ENCODE measurements at regions not wholly inside any gene's neighbourhood (a gene's known extent, or its start where the extent isn't known, plus 50 kb on each side); places are given as distances from the start of the nearest gene placed in this dataset.

DNA sequence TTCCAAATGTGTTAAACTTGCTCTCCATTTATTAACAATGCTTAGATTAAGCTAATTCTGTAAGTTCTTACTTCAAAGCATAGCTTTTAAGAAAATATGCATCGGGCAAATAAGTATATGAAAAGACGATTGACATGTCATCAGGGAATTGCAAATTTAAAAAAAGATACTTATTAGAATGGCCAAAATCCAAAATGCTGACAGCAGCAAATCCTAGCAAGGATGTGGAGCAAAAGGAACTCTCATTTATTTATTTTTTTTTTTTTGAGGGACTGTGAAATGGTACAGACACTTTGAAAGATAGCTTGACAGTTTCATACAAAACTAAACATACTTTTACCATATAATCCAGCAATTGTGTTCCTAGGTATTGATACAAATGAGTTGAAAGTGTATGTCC lies 779.5 kb upstream of the MDGA2 start:
- ATAC-seq (no peak), DNase-seq (no peak)
- no peaks in the 10 kb centered on the region for H3K36me3 ChIP-seq
- TF ChIP-seq, protein P1, sequence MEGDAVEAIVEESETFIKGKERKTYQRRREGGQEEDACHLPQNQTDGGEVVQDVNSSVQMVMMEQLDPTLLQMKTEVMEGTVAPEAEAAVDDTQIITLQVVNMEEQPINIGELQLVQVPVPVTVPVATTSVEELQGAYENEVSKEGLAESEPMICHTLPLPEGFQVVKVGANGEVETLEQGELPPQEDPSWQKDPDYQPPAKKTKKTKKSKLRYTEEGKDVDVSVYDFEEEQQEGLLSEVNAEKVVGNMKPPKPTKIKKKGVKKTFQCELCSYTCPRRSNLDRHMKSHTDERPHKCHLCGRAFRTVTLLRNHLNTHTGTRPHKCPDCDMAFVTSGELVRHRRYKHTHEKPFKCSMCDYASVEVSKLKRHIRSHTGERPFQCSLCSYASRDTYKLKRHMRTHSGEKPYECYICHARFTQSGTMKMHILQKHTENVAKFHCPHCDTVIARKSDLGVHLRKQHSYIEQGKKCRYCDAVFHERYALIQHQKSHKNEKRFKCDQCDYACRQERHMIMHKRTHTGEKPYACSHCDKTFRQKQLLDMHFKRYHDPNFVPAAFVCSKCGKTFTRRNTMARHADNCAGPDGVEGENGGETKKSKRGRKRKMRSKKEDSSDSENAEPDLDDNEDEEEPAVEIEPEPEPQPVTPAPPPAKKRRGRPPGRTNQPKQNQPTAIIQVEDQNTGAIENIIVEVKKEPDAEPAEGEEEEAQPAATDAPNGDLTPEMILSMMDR (IDR thresholded peaks at IDR 0.05), result no peak
- no peak for TF ChIP-seq POLR2A (IDR thresholded peaks at IDR 0.05)
- WGBS (ENCODE audit: insufficient coverage, low coverage, low lambda C conversion rate, missing lambda C conversion rate), result 70% methylated on average over 2 of the region's 2 CpGs
- no peaks in the 10 kb centered on the region for H3K4me1 ChIP-seq
- no peak overlapping the region for H3K4me3 ChIP-seq
- H3K27ac ChIP-seq, result no peak overlapping the region
- intact Hi-C loops (cut with DNase I), result no loop called here
- no peaks in the 10 kb centered on the region for H3K27me3 ChIP-seq
- H3K9me3 ChIP-seq, result no peaks in the 10 kb centered on the region

DNA sequence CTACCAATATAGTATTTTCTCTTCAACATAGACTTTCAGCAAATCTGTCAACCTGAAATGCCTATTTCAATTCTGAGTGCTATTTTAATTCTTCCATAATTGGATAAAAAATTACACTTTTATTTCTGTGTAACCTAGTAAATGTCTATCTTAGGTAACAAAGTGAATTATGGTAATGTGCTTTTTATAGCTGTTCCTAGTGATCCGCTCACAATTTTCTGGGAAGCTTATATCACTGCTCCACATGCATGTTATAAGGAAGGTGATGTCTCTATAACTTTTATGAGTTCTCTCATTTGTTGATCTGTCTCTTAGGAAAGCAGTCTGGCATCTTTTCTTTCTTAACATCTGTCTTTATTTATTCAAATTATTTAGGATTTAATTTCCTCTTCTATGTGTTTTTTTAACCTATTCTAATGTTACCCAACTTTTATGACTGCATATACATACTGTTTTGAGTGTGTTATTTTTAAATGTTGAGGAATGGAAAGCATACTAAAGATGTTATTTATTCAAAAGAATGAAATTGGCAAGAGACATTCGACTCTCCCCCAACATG lies 777.1 kb upstream of the MDGA2 start:
- H3K4me3 ChIP-seq, result no peak overlapping the region
- WGBS (ENCODE audit: insufficient coverage, low coverage, low lambda C conversion rate, missing lambda C conversion rate), result 52% methylated on average over 2 of the region's 2 CpGs
- intact Hi-C loops (cut with DNase I), result no loop called here
- no peaks in the 10 kb centered on the region for H3K27me3 ChIP-seq
- no peaks in the 10 kb centered on the region for H3K4me1 ChIP-seq
- no peak for DNase-seq
- no peak overlapping the region for H3K27ac ChIP-seq
- H3K36me3 ChIP-seq, result no peaks in the 10 kb centered on the region
- no peak for TF ChIP-seq POLR2A (IDR thresholded peaks at IDR 0.05)
- ATAC-seq, result no peak
- H3K9me3 ChIP-seq, result no peaks in the 10 kb centered on the region

DNA sequence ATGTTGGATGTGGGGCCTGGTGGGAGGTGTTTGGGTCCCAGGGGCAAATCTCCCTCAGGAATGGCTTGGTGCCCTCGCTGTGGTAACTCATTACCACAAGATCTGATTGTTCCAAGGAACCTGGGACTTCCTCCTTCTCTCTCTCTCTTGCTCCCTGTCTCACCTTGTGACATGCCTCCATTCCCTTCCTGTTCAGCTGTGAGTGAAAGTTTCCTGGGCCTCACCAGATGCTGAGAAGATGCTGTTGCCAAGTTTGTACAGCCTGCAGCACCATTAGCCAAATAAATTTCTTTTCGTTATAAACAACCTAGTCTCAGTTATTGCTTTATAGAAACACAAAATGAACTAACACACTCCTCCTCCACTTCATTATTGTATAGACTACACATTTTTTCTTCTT lies 759.8 kb upstream of the MDGA2 start:
- Histone ChIP-seq H3K4me1 (no peaks in the 10 kb centered on the region), H3K27me3 (no peaks in the 10 kb centered on the region), H3K9me3 (no peaks in the 10 kb centered on the region), H3K27ac (no peak overlapping the region), H3K36me3 (no peaks in the 10 kb centered on the region), H3K4me3 (no peak overlapping the region)
- WGBS (ENCODE audit: insufficient coverage, low coverage, low lambda C conversion rate, missing lambda C conversion rate), result 21% methylated on average over 2 of the region's 2 CpGs
- ATAC-seq, result no peak
- no peak for TF ChIP-seq POLR2A (IDR thresholded peaks at IDR 0.05)
- TF ChIP-seq, protein P1 (IDR thresholded peaks at IDR 0.05), result no peak
- intact Hi-C loops (cut with DNase I), result no loop called here
- no peak for DNase-seq

DNA sequence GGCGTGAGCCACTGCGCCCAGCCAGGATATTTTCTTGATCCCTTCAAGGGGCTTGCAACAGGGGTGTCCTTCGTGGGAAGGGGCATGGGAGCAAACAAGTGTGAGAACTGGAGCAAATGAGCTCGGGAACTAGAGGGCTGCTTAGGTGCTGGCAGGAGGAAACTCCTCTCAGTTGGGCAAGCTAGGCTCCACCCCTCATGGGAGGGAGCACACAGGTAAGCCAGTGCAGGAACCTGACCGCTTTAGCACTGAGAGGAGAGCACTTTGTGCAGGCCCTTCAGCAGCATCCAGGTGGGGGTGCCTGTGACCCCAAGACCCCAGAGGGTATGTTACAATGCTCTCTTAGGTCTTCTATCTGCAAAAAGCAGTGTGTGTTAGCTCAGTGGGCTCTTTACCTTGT lies 755.4 kb upstream of the MDGA2 start:
- Histone ChIP-seq H3K36me3 (no peaks in the 10 kb centered on the region), H3K4me1 (no peaks in the 10 kb centered on the region), H3K9me3 (no peaks in the 10 kb centered on the region), H3K27ac (no peak overlapping the region), H3K4me3 (no peak overlapping the region), H3K27me3 (no peaks in the 10 kb centered on the region)
- WGBS (ENCODE audit: insufficient coverage, low coverage, low lambda C conversion rate, missing lambda C conversion rate), result 48% methylated on average over 4 of the region's 5 CpGs
- DNase-seq, result no peak
- no peak for ATAC-seq
- no peak for TF ChIP-seq POLR2A (IDR thresholded peaks at IDR 0.05)
- TF ChIP-seq, protein P1 (IDR thresholded peaks at IDR 0.05), result no peak
- intact Hi-C loops (cut with DNase I), result no loop called here

DNA sequence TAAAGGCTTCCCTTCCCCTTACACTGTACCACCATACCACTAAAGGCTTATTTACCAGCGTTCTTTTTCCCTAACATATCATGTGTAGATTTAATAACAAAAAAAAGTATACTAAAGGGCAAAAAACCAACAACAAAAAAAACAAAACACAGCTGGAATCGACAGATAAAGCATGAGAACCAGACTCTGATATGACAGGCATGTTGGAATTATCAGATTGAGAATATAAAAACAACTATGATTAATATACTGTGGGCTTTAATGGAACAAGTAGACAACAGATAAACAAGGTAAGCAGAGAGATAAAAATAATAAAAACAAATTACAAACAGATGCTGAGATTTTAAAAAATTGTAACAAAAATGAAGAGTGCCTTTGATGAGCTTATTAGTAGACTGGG lies 754.1 kb upstream of the MDGA2 start:
- no peak overlapping the region for H3K27ac ChIP-seq
- 28% methylated on average over 2 of the region's 2 CpGs for WGBS (ENCODE audit: insufficient coverage, low coverage, low lambda C conversion rate, missing lambda C conversion rate)
- no peaks in the 10 kb centered on the region for H3K4me1 ChIP-seq
- H3K36me3 ChIP-seq, result no peaks in the 10 kb centered on the region
- DNase-seq (no peak), ATAC-seq (no peak)
- no peak overlapping the region for H3K4me3 ChIP-seq
- no peak for TF ChIP-seq POLR2A (IDR thresholded peaks at IDR 0.05)
- TF ChIP-seq, protein P1 (IDR thresholded peaks at IDR 0.05), result no peak
- intact Hi-C loops (cut with DNase I), result no loop called here
- H3K27me3 ChIP-seq, result no peaks in the 10 kb centered on the region
- H3K9me3 ChIP-seq, result no peaks in the 10 kb centered on the region
